Panc1 (cell line): ENCODE measurements at regions not wholly inside any gene's neighbourhood (a gene's known extent, or its start where the extent isn't known, plus 50 kb on each side); places are given as distances from the start of the nearest gene placed in this dataset.

Experiments
- SIN3A ChIP-seq: IDR thresholded peaks from 2 replicates; pipeline ENCODE4 v1.6.1; 2012; ENCODE audit warnings: low read depth, mild to moderate bottlenecking, low read length, moderate library complexity, borderline replicate concordance; ENCODE audit not compliant: insufficient read depth
- TF ChIP-seq, protein P1 (sequence below): fragments of 450-650 bp; IDR thresholded peaks from 2 replicates; pipeline ENCODE4 v1.5.1; 2017; ENCODE audit warnings: mild to moderate bottlenecking

DNA sequence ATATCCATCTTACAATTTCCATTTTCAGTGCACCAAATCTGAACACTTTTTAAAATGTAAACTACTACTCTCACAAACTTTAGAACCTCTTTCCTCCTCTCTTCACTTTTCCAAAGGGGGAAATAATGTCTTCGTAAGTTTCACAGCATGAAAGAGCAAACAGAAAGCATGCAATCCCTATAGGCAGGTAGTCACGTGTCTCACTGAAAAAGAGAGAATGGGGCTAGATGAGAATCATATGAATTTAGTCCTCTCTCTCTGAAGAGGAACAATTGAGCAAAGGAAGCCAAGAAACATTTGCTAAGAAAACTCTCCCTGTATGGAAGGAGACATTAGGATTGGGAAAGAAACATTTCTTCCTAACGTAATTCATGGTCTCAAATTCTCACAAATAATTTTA lies 613.9 kb downstream of the PLA2G4A start:
- TF ChIP-seq, protein P1, sequence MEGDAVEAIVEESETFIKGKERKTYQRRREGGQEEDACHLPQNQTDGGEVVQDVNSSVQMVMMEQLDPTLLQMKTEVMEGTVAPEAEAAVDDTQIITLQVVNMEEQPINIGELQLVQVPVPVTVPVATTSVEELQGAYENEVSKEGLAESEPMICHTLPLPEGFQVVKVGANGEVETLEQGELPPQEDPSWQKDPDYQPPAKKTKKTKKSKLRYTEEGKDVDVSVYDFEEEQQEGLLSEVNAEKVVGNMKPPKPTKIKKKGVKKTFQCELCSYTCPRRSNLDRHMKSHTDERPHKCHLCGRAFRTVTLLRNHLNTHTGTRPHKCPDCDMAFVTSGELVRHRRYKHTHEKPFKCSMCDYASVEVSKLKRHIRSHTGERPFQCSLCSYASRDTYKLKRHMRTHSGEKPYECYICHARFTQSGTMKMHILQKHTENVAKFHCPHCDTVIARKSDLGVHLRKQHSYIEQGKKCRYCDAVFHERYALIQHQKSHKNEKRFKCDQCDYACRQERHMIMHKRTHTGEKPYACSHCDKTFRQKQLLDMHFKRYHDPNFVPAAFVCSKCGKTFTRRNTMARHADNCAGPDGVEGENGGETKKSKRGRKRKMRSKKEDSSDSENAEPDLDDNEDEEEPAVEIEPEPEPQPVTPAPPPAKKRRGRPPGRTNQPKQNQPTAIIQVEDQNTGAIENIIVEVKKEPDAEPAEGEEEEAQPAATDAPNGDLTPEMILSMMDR = no peak
- no peak for TF ChIP-seq SIN3A
